Tibial nerve (tissue), 4 donors: ENCODE measurements at regions not wholly inside any gene's neighbourhood (a gene's known extent, or its start where the extent isn't known, plus 50 kb on each side); places are given as distances from the start of the nearest gene placed in this dataset.

Source experiments
- DNase-seq, 2 donors: peaks; one replicate each; pipeline ENCODE4 v3.0.0-alpha.2; 2019; ENCODE audit warnings: low spot score in 2 of 2
- H3K27ac ChIP-seq, 4 donors: fragments of 200-600 bp; sonication (generic) in 3 of 4; one replicate each; pipeline ENCODE4 v1.5.1; 2017 to 2019; ENCODE audit warnings: mild to moderate bottlenecking in 1 of 4
- H3K27me3 ChIP-seq, 2 donors: fragments of 200-600 bp; sonication (generic) in 1 of 2; one replicate each; pipeline versions ENCODE4 v1.5.1 to v1.6.0; 2017 to 2019
- H3K36me3 ChIP-seq, 3 donors: fragments of 200-600 bp; sonication (generic); one replicate each; pipeline ENCODE4 v1.5.1; 2018 to 2019
- H3K4me1 ChIP-seq, 4 donors: fragments of 200-600 bp; sonication (generic) in 3 of 4; one replicate each; pipeline ENCODE4 v1.5.1; 2017 to 2019
- H3K4me3 ChIP-seq, 4 donors: fragments of 200-600 bp; sonication (generic) in 3 of 4; one replicate each; pipeline ENCODE4 v1.5.1; 2017 to 2019; ENCODE audit warnings: mild to moderate bottlenecking in 1 of 4, moderate library complexity in 1 of 4
- H3K9me3 ChIP-seq, 4 donors: fragments of 200-600 bp; sonication (generic) in 3 of 4; one replicate each; pipeline ENCODE4 v1.5.1; 2017 to 2019
- EP300 ChIP-seq, 2 donors: sonication (generic); formaldehyde crosslinking; IDR thresholded peaks; one replicate each; pipeline ENCODE4 v1.6.1; 2017; ENCODE audit warnings: antibody characterized with exemption in 2 of 2, mild to moderate bottlenecking in 1 of 2
- POLR2A ChIP-seq, 2 donors: fragments of 450-650 bp; IDR thresholded peaks; one replicate each; pipeline ENCODE4 v1.6.1; 2017; ENCODE audit warnings: antibody characterized with exemption in 2 of 2, mild to moderate bottlenecking in 2 of 2, moderate library complexity in 2 of 2
- WGBS, 2 donors: methylation state at CpG; one replicate each; pipeline ENCODE4 v1.1.5; 2018; 5-methylcytosine and 5-hydroxymethylcytosine counted together
- TF ChIP-seq, protein P1 (sequence below), 5 experiments: fragments of 200-600 bp in 3 of 5; fragments of 450-650 bp in 2 of 5; sonication (generic) in 3 of 5; IDR thresholded peaks; one replicate each; pipeline ENCODE4 v1.5.1; 2016 to 2019; ENCODE audit warnings: antibody characterized with exemption in 5 of 5, mild to moderate bottlenecking in 3 of 5, moderate library complexity in 2 of 5

DNA sequence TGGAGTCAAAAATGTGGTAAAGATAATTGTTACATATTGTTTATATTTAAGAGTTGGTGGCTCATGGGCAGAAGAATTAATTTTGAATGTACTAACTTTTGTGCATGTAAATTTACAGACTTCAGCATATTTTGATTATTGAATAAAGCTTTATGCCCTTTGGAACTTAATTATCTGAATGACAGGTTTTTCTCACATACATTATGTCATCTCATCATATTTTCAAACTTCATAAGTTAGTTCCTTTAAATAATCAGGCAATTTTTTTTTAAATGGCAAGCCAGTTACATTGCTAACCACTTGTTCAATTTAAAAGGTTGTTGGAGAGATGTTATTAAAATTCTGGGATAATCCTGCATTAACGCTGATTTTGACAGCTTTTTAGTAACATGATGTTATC is 184.6 kb upstream of the EDIL3 start:
- H3K27ac ChIP-seq: no peak overlapping the region
- H3K4me1 ChIP-seq: peaks cover 0 to 8% (median 0%) of the 10 kb centered on the region in 4 donors
- DNase-seq: no peak
- no peaks in the 10 kb centered on the region for H3K9me3 ChIP-seq
- no peak overlapping the region for H3K4me3 ChIP-seq
- H3K36me3 ChIP-seq: no peaks in the 10 kb centered on the region
- 94 to 95% methylated on average over 1 of the region's 1 CpG for WGBS, 2 donors
- no peak for TF ChIP-seq EP300 (IDR thresholded peaks at IDR 0.05)
- TF ChIP-seq POLR2A (IDR thresholded peaks at IDR 0.05): no peak
- TF ChIP-seq, protein P1, sequence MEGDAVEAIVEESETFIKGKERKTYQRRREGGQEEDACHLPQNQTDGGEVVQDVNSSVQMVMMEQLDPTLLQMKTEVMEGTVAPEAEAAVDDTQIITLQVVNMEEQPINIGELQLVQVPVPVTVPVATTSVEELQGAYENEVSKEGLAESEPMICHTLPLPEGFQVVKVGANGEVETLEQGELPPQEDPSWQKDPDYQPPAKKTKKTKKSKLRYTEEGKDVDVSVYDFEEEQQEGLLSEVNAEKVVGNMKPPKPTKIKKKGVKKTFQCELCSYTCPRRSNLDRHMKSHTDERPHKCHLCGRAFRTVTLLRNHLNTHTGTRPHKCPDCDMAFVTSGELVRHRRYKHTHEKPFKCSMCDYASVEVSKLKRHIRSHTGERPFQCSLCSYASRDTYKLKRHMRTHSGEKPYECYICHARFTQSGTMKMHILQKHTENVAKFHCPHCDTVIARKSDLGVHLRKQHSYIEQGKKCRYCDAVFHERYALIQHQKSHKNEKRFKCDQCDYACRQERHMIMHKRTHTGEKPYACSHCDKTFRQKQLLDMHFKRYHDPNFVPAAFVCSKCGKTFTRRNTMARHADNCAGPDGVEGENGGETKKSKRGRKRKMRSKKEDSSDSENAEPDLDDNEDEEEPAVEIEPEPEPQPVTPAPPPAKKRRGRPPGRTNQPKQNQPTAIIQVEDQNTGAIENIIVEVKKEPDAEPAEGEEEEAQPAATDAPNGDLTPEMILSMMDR (IDR thresholded peaks at IDR 0.05): no peak
- H3K27me3 ChIP-seq: no peaks in the 10 kb centered on the region

DNA sequence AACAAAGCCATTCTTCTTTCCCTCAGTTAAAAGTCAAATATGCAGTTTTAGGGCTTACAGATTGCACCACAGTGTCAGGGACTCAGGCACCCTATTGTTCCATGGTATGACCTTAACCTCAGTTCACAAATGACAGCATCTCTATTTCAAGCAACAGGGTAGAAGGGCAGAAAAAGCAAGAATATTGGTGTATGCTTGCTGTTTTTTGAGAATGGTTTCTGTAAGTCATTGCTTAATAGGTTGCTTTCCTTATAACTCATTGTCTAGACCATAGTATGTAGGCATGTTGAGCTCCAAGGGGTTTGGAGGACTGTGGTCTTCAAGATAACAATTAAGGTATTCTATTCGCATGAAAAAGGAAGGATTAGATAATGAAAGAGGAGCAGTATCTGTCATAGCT is 183.5 kb upstream of the EDIL3 start:
- Histone ChIP-seq H3K27ac (no peak overlapping the region), H3K4me3 (no peak overlapping the region), H3K9me3 (no peaks in the 10 kb centered on the region), H3K4me1 (peaks cover 0 to 8% (median 0%) of the 10 kb centered on the region in 4 donors), H3K27me3 (no peaks in the 10 kb centered on the region), H3K36me3 (no peaks in the 10 kb centered on the region)
- TF ChIP-seq EP300 (IDR thresholded peaks at IDR 0.05) (no peak), POLR2A (IDR thresholded peaks at IDR 0.05) (no peak)
- TF ChIP-seq, protein P1 (IDR thresholded peaks at IDR 0.05): no peak
- 48% methylated on average over 1 of the region's 1 CpG for WGBS, 2 donors
- no peak for DNase-seq

- DNase-seq: no peak
- TF ChIP-seq EP300 (IDR thresholded peaks at IDR 0.05): no peak
- TF ChIP-seq, protein P1 (IDR thresholded peaks at IDR 0.05): no peak
- TF ChIP-seq POLR2A (IDR thresholded peaks at IDR 0.05): no peak
- Histone ChIP-seq H3K4me1 (peaks cover 0 to 8% (median 0%) of the 10 kb centered on the region in 4 donors), H3K27me3 (no peaks in the 10 kb centered on the region), H3K27ac (no peak overlapping the region), H3K36me3 (no peaks in the 10 kb centered on the region), H3K4me3 (no peak overlapping the region), H3K9me3 (no peaks in the 10 kb centered on the region)
- WGBS, 2 donors: 83% methylated on average over 1 of the region's 1 CpG
Observed at GRCh38 chr5:84565866-84566265, 181.2 kb upstream of the EDIL3 start.

DNA sequence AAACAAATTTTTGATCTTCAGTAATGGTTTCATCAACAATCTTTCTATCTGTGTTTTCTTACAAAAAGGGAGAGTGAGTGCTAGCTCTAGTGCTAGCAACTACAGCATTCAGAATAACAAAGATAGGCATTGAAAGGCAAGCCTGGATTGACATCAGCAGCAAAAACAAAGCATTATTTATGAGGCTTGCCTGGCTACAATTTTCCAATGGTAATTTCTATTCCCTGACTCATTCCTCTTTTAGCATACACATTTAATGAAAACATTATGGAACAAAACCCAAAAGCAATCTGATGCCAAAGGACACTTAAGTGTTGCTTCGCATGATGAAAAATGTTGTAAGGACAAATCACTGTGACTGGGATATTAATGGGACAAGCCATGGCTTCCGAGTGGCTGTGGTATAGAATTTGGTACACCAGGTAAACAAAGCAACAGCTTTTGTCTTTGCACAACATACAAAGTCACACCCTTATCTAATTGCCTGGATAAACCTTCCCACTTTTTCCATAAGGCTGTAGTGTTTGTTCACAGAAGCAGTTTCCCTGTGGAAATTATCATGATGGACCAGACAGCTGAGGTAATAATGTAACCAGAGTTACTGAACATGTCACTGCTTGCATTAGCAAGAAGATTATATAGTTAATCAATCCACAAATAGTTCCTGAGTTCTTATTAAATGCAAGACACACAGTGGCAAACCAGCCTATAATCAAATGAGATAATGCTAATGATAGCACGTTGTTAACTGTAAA is 179.8 kb upstream of the EDIL3 start:
- Histone ChIP-seq H3K27ac (peak overlapping the region in 1 of 4 donors; percentile 39), H3K36me3 (no peaks in the 10 kb centered on the region), H3K9me3 (no peaks in the 10 kb centered on the region), H3K4me3 (no peak overlapping the region), H3K4me1 (peaks cover 0 to 8% (median 0%) of the 10 kb centered on the region in 4 donors), H3K27me3 (no peaks in the 10 kb centered on the region)
- TF ChIP-seq EP300 (IDR thresholded peaks at IDR 0.05) (peak; percentile 21 to 59), POLR2A (IDR thresholded peaks at IDR 0.05) (no peak)
- TF ChIP-seq, protein P1 (IDR thresholded peaks at IDR 0.05): no peak
- DNase-seq: no peak
- 36 to 49% methylated on average over 3 of the region's 3 CpGs for WGBS, 2 donors

GRCh38 chr5:84550222-84550621 is 165.5 kb upstream of the EDIL3 start:
- TF ChIP-seq EP300 (IDR thresholded peaks at IDR 0.05) (no peak), POLR2A (IDR thresholded peaks at IDR 0.05) (no peak)
- TF ChIP-seq, protein P1 (IDR thresholded peaks at IDR 0.05): no peak
- Histone ChIP-seq H3K4me3 (no peak overlapping the region), H3K27ac (no peak overlapping the region), H3K27me3 (no peaks in the 10 kb centered on the region), H3K9me3 (peaks cover 0 to 4% (median 0%) of the 10 kb centered on the region in 4 donors), H3K36me3 (no peaks in the 10 kb centered on the region), H3K4me1 (no peaks in the 10 kb centered on the region)
- no peak for DNase-seq
- WGBS, 2 donors: 95 to 97% methylated on average over 2 of the region's 2 CpGs
